ENCODE measurements at regions not wholly inside any gene's neighbourhood (a gene's known extent, or its start where the extent isn't known, plus 50 kb on each side); places are given as distances from the start of the nearest gene placed in this dataset.

DNA sequence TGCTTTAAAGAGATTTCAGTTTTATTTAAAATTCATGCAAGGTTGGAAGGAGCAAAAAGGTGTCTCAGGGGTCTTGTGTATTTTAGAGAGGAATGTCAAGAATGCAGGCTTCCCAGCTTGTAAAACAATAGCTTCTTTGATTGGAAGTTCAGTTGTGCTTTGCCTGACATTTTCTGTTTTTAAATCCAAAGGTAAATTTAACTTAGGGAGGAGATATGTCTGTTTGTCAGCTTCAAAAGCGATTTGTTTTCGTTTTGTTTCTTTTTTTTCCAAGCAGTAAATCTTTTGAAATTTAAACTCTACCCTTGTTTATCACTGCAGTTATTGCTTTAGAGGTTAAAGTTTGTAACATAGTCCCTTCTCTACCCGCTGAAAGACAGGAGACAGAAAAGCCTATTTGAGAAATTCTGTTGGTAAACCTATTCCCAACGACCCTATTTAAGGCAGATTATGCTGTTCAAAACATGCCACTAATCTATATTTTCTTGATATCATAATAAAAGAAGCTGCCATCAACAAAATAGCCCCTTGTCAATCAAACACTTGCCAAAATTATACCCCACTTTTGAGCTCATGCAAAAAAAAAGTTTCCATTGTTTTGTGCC lies 639.6 kb downstream of the IRS1 start (continued):
- TF ChIP-seq ARID2 (CRISPR knock-in tag; IDR thresholded peaks at IDR 0.05; ENCODE audit: borderline replicate concordance) (peak; percentile 26; the same call in 1 of the 2 replicates), ZNF614 (CRISPR knock-in tag; IDR thresholded peaks at IDR 0.05; ENCODE audit: borderline replicate concordance) (peak; percentile 90), ZNF501 (CRISPR knock-in tag; IDR thresholded peaks at IDR 0.05) (no peak), ZSCAN21 (CRISPR knock-in tag; IDR thresholded peaks at IDR 0.05; ENCODE audit: borderline replicate concordance) (no peak), EP300 (IDR thresholded peaks at IDR 0.05; ENCODE audit: low read depth in 2 of 2, low read length in 2 of 2) (peak; percentile 94 to 100; a peak in 3 of 4 replicates), EP300 (CRISPR knock-in tag; IDR thresholded peaks at IDR 0.05; ENCODE audit: borderline replicate concordance) (peak; percentile 96), ZNF326 (CRISPR knock-in tag; IDR thresholded peaks at IDR 0.05; ENCODE audit: borderline replicate concordance) (no peak), HOXA7 (CRISPR knock-in tag; IDR thresholded peaks at IDR 0.05) (no peak), ARNT2 (CRISPR knock-in tag; IDR thresholded peaks at IDR 0.05; ENCODE audit: low read depth) (no peak), CBFB (CRISPR knock-in tag; IDR thresholded peaks at IDR 0.05) (no peak), ZNF724P (CRISPR knock-in tag; IDR thresholded peaks at IDR 0.05; ENCODE audit: borderline replicate concordance) (no peak), TARDBP (CRISPR knock-in tag; IDR thresholded peaks at IDR 0.05) (peak; percentile 77), TRAFD1 (CRISPR knock-in tag; IDR thresholded peaks at IDR 0.05; ENCODE audit: borderline replicate concordance) (no peak), TAF15 (IDR thresholded peaks at IDR 0.05; ENCODE audit: low read depth, low read length, poor library complexity, severe bottlenecking) (no peak), PITX1 (CRISPR knock-in tag; IDR thresholded peaks at IDR 0.05) (peak; percentile 98), POGK (CRISPR knock-in tag; conservative IDR thresholded peaks at IDR 0.05) (no peak), NR2F2 (IDR thresholded peaks at IDR 0.05; ENCODE audit: borderline replicate concordance, low read depth) (peak; percentile 95), CCDC6 (CRISPR knock-in tag; IDR thresholded peaks at IDR 0.05) (no peak; the same call in 1 of the 2 replicates), TSC22D2 (CRISPR knock-in tag; IDR thresholded peaks at IDR 0.05; ENCODE audit: borderline replicate concordance) (no peak)
- TF ChIP-seq, protein P1, sequence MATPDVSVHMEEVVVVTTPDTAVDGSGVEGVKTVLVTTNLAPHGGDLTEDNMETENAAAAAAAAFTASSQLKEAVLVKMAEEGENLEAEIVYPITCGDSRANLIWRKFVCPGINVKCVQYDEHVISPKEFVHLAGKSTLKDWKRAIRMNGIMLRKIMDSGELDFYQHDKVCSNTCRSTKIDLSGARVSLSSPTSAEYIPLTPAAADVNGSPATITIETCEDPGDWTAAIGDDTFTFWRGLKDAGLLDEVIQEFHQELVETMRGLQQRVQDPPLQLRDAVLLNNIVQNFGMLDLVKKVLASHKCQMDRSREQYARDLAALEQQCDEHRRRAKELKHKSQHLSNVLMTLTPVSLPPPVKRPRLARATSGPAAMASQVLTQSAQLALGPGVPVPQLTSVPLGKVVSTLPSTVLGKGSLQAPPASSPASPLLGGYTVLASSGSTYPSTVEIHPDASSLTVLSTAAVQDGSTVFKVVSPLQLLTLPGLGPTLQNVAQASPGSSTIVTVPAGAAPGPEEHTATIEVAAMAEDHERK (CRISPR knock-in tag; IDR thresholded peaks at IDR 0.05; ENCODE audit: low read depth): peak; percentile 25; the same call in 1 of the 2 replicates
- TF ChIP-seq, protein P2, sequence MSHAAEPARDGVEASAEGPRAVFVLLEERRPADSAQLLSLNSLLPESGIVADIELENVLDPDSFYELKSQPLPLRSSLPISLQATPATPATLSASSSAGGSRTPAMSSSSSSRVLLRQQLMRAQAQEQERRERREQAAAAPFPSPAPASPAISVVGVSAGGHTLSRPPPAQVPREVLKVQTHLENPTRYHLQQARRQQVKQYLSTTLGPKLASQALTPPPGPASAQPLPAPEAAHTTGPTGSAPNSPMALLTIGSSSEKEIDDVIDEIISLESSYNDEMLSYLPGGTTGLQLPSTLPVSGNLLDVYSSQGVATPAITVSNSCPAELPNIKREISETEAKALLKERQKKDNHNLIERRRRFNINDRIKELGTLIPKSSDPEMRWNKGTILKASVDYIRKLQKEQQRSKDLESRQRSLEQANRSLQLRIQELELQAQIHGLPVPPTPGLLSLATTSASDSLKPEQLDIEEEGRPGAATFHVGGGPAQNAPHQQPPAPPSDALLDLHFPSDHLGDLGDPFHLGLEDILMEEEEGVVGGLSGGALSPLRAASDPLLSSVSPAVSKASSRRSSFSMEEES (CRISPR knock-in tag; IDR thresholded peaks at IDR 0.05): peak; percentile 83
